Sigmoid colon (tissue), 6 donors: ENCODE measurements at regions not wholly inside any gene's neighbourhood (a gene's known extent, or its start where the extent isn't known, plus 50 kb on each side); places are given as distances from the start of the nearest gene placed in this dataset.

Experiments used
- DNase-seq: peaks from one replicate; pipeline ENCODE4 v3.0.0-alpha.2; 2019
- H3K27ac ChIP-seq, 4 donors: fragments of 200-600 bp; sonication (generic); one replicate each; pipeline ENCODE4 v1.5.1; 2016 to 2019; ENCODE audit warnings: mild to moderate bottlenecking in 1 of 4
- H3K27me3 ChIP-seq, 3 donors: fragments of 200-600 bp; sonication (generic); one replicate each; pipeline ENCODE4 v1.5.1; 2019; ENCODE audit warnings: mild to moderate bottlenecking in 1 of 3
- H3K36me3 ChIP-seq, 4 donors: fragments of 200-600 bp; sonication (generic); one replicate each; pipeline ENCODE4 v1.5.1; 2016 to 2019
- H3K4me1 ChIP-seq, 4 donors: fragments of 200-600 bp; sonication (generic); one replicate each; pipeline ENCODE4 v1.5.1; 2017 to 2019
- H3K4me3 ChIP-seq, 4 donors: fragments of 200-600 bp; sonication (generic); one replicate each; pipeline ENCODE4 v1.5.1; 2017 to 2019; ENCODE audit warnings: mild to moderate bottlenecking in 2 of 4, moderate library complexity in 1 of 4
- H3K9me3 ChIP-seq, 4 donors: fragments of 200-600 bp in 3 of 4; sonication (generic) in 3 of 4; one replicate each; pipeline versions ENCODE4 v1.5.1 to v1.6.1; 2013 to 2019
- EP300 ChIP-seq, 4 donors: sonication (generic); formaldehyde crosslinking; IDR thresholded peaks; one replicate each; pipeline ENCODE4 v1.6.1; 2017; ENCODE audit warnings: antibody characterized with exemption in 4 of 4
- POLR2A ChIP-seq, 2 donors: fragments of 450-650 bp; IDR thresholded peaks; one replicate each; pipeline ENCODE4 v1.6.1; 2016; ENCODE audit warnings: antibody characterized with exemption in 2 of 2, mild to moderate bottlenecking in 2 of 2, moderate library complexity in 2 of 2
- POLR2AphosphoS5 ChIP-seq, 4 donors: sonication (generic); formaldehyde crosslinking; IDR thresholded peaks; one replicate each; pipeline ENCODE4 v1.6.1; 2017; ENCODE audit warnings: antibody characterized with exemption in 4 of 4
- WGBS, 2 donors: extraction: QIAGEN DNeasy Blood & Tissue Kit; methylation state at CpG; one replicate each; pipeline ENCODE4 v1.1.7; 2013; 5-methylcytosine and 5-hydroxymethylcytosine counted together
- intact Hi-C: fragments of 100-400 bp; cut with DNase I; formaldehyde crosslinking; loops from one replicate; pipeline ENCODE4 v1.15.1; 2023
- TF ChIP-seq, protein P1 (sequence below), 4 experiments: fragments of 450-650 bp in 3 of 4; fragments of 200-600 bp in 1 of 4; IDR thresholded peaks; one replicate each; pipeline ENCODE4 v1.5.1; 2016 to 2019; ENCODE audit warnings: antibody characterized with exemption in 4 of 4, mild to moderate bottlenecking in 3 of 4, moderate library complexity in 2 of 4
- donor health status: healthy with polysubstance abuse.
- donor health status: healthy.

GRCh38 chr2:76120176-76120575, 409.5 kb upstream of the GCFC2 start:
- no peaks in the 10 kb centered on the region for H3K27me3 ChIP-seq
- H3K9me3 ChIP-seq = no peaks in the 10 kb centered on the region
- no peak for DNase-seq
- no peak overlapping the region for H3K4me3 ChIP-seq
- H3K27ac ChIP-seq = no peak overlapping the region
- intact Hi-C loops = no loop called here
- H3K36me3 ChIP-seq = no peaks in the 10 kb centered on the region
- TF ChIP-seq POLR2AphosphoS5 (IDR thresholded peaks at IDR 0.05) = no peak
- TF ChIP-seq, protein P1, sequence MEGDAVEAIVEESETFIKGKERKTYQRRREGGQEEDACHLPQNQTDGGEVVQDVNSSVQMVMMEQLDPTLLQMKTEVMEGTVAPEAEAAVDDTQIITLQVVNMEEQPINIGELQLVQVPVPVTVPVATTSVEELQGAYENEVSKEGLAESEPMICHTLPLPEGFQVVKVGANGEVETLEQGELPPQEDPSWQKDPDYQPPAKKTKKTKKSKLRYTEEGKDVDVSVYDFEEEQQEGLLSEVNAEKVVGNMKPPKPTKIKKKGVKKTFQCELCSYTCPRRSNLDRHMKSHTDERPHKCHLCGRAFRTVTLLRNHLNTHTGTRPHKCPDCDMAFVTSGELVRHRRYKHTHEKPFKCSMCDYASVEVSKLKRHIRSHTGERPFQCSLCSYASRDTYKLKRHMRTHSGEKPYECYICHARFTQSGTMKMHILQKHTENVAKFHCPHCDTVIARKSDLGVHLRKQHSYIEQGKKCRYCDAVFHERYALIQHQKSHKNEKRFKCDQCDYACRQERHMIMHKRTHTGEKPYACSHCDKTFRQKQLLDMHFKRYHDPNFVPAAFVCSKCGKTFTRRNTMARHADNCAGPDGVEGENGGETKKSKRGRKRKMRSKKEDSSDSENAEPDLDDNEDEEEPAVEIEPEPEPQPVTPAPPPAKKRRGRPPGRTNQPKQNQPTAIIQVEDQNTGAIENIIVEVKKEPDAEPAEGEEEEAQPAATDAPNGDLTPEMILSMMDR (IDR thresholded peaks at IDR 0.05) = no peak
- TF ChIP-seq POLR2A (IDR thresholded peaks at IDR 0.05) = no peak
- no peak for TF ChIP-seq EP300 (IDR thresholded peaks at IDR 0.05)
- no peaks in the 10 kb centered on the region for H3K4me1 ChIP-seq
- 75 to 82% methylated on average over 1 of the region's 1 CpG for WGBS, 2 donors

DNA sequence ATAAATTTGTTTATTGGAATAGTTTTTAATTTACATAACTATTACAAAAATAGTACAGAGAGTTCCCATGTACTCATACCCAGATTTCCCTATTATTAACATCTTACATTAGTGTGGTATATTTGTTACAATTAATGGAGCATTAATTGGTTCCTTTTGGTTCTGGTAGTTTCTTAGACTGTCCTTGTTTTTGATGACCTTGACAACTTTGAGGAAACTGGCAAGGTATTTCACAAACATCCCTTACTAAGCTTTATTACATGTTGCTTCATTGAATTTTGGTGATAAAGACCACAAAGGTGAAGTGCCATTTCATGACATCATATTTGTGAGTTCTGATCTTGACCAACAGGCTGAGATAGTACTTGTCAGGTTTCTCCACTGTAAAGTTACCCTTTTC, 379.0 kb upstream of the GCFC2 start:
- intact Hi-C loops = no loop called here
- TF ChIP-seq POLR2AphosphoS5 (IDR thresholded peaks at IDR 0.05) = no peak
- TF ChIP-seq, protein P1 (IDR thresholded peaks at IDR 0.05) = no peak
- no peak for TF ChIP-seq EP300 (IDR thresholded peaks at IDR 0.05)
- no peak for TF ChIP-seq POLR2A (IDR thresholded peaks at IDR 0.05)
- H3K4me1 ChIP-seq = no peaks in the 10 kb centered on the region
- H3K4me3 ChIP-seq = no peak overlapping the region
- H3K36me3 ChIP-seq = no peaks in the 10 kb centered on the region
- no peaks in the 10 kb centered on the region for H3K27me3 ChIP-seq
- DNase-seq = no peak
- no peaks in the 10 kb centered on the region for H3K9me3 ChIP-seq
- H3K27ac ChIP-seq = no peak overlapping the region

DNA sequence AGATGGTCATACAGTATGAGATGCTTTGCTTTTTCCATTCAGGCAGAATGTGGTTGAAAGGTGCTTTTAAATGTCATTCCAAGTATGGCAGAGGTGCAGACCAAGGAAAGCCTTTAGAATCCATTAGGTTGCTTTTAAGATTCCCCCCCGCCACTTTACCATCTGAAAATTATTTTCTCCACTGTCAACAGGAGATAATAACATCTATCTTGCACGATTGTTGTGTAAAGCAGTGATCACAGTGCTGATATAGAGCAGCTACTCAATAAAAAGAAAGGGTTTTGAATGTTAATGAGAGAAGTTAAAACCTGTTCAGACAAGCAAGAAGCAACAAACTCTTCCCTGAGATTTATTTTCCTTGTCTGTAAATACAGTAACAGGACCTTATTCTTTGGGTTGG, 372.5 kb upstream of the GCFC2 start:
- Histone ChIP-seq H3K27me3 (no peaks in the 10 kb centered on the region), H3K4me3 (no peak overlapping the region), H3K27ac (no peak overlapping the region), H3K4me1 (no peaks in the 10 kb centered on the region), H3K36me3 (no peaks in the 10 kb centered on the region), H3K9me3 (no peaks in the 10 kb centered on the region)
- 32 to 72% methylated on average over 2 of the region's 2 CpGs for WGBS, 2 donors
- no peak for DNase-seq
- intact Hi-C loops = no loop called here
- TF ChIP-seq POLR2A (IDR thresholded peaks at IDR 0.05) = no peak
- TF ChIP-seq, protein P1 (IDR thresholded peaks at IDR 0.05) = no peak
- TF ChIP-seq POLR2AphosphoS5 (IDR thresholded peaks at IDR 0.05) = no peak
- TF ChIP-seq EP300 (IDR thresholded peaks at IDR 0.05) = no peak

- H3K4me3 ChIP-seq = no peak overlapping the region
- 51 to 62% methylated on average over 3 of the region's 3 CpGs for WGBS, 2 donors
- H3K27ac ChIP-seq = no peak overlapping the region
- H3K36me3 ChIP-seq = no peaks in the 10 kb centered on the region
- H3K27me3 ChIP-seq = no peaks in the 10 kb centered on the region
- DNase-seq = no peak
- TF ChIP-seq POLR2AphosphoS5 (IDR thresholded peaks at IDR 0.05) (no peak), POLR2A (IDR thresholded peaks at IDR 0.05) (no peak), EP300 (IDR thresholded peaks at IDR 0.05) (no peak)
- TF ChIP-seq, protein P1 (IDR thresholded peaks at IDR 0.05) = no peak
- H3K9me3 ChIP-seq = no peaks in the 10 kb centered on the region
- H3K4me1 ChIP-seq = no peaks in the 10 kb centered on the region
- intact Hi-C loops = no loop called here
Observed at GRCh38 chr2:76082509-76082908, 371.8 kb upstream of the GCFC2 start.

GRCh38 chr2:76080154-76080553, 369.4 kb upstream of the GCFC2 start:
- H3K9me3 ChIP-seq = no peaks in the 10 kb centered on the region
- H3K4me3 ChIP-seq = no peak overlapping the region
- TF ChIP-seq POLR2AphosphoS5 (IDR thresholded peaks at IDR 0.05) (no peak), POLR2A (IDR thresholded peaks at IDR 0.05) (no peak), EP300 (IDR thresholded peaks at IDR 0.05) (no peak)
- TF ChIP-seq, protein P1 (IDR thresholded peaks at IDR 0.05) = no peak
- no peak overlapping the region for H3K27ac ChIP-seq
- intact Hi-C loops = no loop called here
- no peak for DNase-seq
- H3K36me3 ChIP-seq = no peaks in the 10 kb centered on the region
- no peaks in the 10 kb centered on the region for H3K27me3 ChIP-seq
- 17 to 37% methylated on average over 2 of the region's 2 CpGs for WGBS, 2 donors
- no peaks in the 10 kb centered on the region for H3K4me1 ChIP-seq
